GM12878 (cell line): ENCODE measurements at regions not wholly inside any gene's neighbourhood (a gene's known extent, or its start where the extent isn't known, plus 50 kb on each side); places are given as distances from the start of the nearest gene placed in this dataset.

Experiments
- CBX3 ChIP-seq: fragments of 200-600 bp; sonication (generic); IDR thresholded peaks from 2 replicates; pipeline ENCODE4 v1.6.1; 2016; ENCODE audit warnings: low read depth, borderline replicate concordance
- CTCF ChIP-seq, 3 experiments: IDR thresholded peaks in 2 of 3; conservative IDR thresholded peaks in 1 of 3; 2 replicates each; pipeline ENCODE4 v1.5.1; 2011; ENCODE audit warnings: low read depth in 3 of 3, low read length in 3 of 3, mild to moderate bottlenecking in 3 of 3, control low read depth in 2 of 3, moderate library complexity in 2 of 3, inconsistent platforms in 1 of 3, mixed read lengths in 1 of 3; ENCODE audit not compliant: control insufficient read depth in 2 of 3, insufficient read depth in 1 of 3; ENCODE audit errors: extremely low read depth in 1 of 3
- EGR1 ChIP-seq, 2 experiments: IDR thresholded peaks; 1 replicate in 1 of 2; 2 replicates in 1 of 2; pipeline ENCODE4 v1.6.1; 2011 to 2012; ENCODE audit warnings: low read depth in 2 of 2, low read length in 2 of 2, borderline replicate concordance in 1 of 2, mild to moderate bottlenecking in 1 of 2, moderate library complexity in 1 of 2
- EZH2 ChIP-seq: IDR thresholded peaks from 2 replicates; pipeline ENCODE4 v1.6.1; 2012; ENCODE audit warnings: low read depth, mild to moderate bottlenecking, control low read depth, inconsistent platforms, low read length, borderline replicate concordance; ENCODE audit not compliant: control insufficient read depth
- IRF4 ChIP-seq: IDR thresholded peaks from 2 replicates; pipeline ENCODE4 v1.6.1; 2011; ENCODE audit warnings: low read depth, low read length
- JUND ChIP-seq: IDR thresholded peaks from 2 replicates; pipeline ENCODE4 v1.6.1; 2012; ENCODE audit warnings: low read depth, mild to moderate bottlenecking, low read length, improper control_type of control experiment, moderate library complexity
- MEF2A ChIP-seq: IDR thresholded peaks from 2 replicates; pipeline ENCODE4 v1.6.1; 2011; ENCODE audit warnings: low read depth, mild to moderate bottlenecking, low read length, moderate library complexity; ENCODE audit not compliant: insufficient read depth
- POLR2AphosphoS5 ChIP-seq: IDR thresholded peaks from 2 replicates; pipeline ENCODE4 v1.6.1; 2011; ENCODE audit warnings: mild to moderate bottlenecking, low read length, inconsistent platforms
- TCF12 ChIP-seq: IDR thresholded peaks from 2 replicates; pipeline ENCODE4 v1.6.1; 2011; ENCODE audit warnings: low read depth, mild to moderate bottlenecking, low read length
- ZNF274 ChIP-seq: IDR thresholded peaks from one replicate; pipeline ENCODE4 v1.8.0; 2011; ENCODE audit not compliant: insufficient read length, insufficient read depth
- TF ChIP-seq, protein P1 (sequence below): IDR thresholded peaks from 2 replicates; pipeline ENCODE4 v1.6.1; 2012; ENCODE audit warnings: low read depth, low read length, improper control_type of control experiment

DNA sequence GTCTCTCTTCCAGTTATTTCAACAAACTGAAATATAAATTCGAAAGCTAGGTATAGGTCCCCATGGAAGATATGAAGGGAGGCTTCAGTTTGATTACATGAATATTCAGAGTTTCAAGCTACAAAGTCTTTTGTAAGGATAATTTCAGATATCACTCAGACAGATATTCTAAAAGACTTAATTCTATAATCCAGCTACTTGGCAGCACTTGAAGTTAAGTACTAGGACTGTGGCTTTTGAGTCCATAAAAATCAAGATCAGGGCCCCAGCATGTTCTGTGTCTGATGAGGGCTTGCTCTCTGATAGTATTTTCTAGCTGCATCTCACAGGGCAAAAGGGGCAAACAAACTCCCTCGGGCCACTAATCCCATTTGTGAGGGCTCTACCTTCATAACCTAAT lies 160.6 kb upstream of the IRS2 start:
- TF ChIP-seq POLR2AphosphoS5, result no peak
- no peak for TF ChIP-seq EGR1 (IDR thresholded peaks at IDR 0.05; ENCODE audit: borderline replicate concordance in 1 of 2, low read depth in 2 of 2, low read length in 2 of 2)
- no peak for TF ChIP-seq CTCF (IDR thresholded peaks at IDR 0.05 in 2 of 3, conservative IDR thresholded peaks at IDR 0.05 in 1 of 3; ENCODE audit: control insufficient read depth in 2 of 3, extremely low read depth in 1 of 3, insufficient read depth in 1 of 3, low read depth in 3 of 3, low read length in 3 of 3)
- TF ChIP-seq TCF12, result no peak
- TF ChIP-seq CBX3, result no peak
- TF ChIP-seq, protein P1, sequence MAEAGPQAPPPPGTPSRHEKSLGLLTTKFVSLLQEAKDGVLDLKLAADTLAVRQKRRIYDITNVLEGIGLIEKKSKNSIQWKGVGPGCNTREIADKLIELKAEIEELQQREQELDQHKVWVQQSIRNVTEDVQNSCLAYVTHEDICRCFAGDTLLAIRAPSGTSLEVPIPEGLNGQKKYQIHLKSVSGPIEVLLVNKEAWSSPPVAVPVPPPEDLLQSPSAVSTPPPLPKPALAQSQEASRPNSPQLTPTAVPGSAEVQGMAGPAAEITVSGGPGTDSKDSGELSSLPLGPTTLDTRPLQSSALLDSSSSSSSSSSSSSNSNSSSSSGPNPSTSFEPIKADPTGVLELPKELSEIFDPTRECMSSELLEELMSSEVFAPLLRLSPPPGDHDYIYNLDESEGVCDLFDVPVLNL, result no peak
- TF ChIP-seq JUND, result no peak
- TF ChIP-seq EZH2, result no peak
- TF ChIP-seq MEF2A, result no peak
- no peak for TF ChIP-seq IRF4
- TF ChIP-seq ZNF274, result no peak
